ENCODE measurements at regions not wholly inside any gene's neighbourhood (a gene's known extent, or its start where the extent isn't known, plus 50 kb on each side); places are given as distances from the start of the nearest gene placed in this dataset.

DNA sequence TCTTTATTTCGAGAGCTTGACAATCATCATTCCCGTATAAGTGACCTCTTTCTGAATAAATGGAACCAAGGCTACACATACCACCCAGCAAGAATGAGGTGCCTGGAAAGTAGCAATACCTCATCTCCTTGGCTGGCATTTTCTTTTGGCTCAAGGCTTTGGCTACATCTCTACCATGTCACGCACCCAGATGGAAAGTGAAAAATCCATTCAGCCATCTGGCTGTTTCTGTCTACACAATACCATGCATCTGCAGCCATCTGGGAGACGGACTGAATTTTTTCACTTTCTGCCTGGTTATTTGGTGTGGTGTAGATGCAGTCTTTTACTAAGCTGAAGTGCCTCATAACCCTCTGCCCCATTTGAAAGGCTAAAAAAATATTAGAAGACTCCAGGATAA lies 566.9 kb downstream of the BCL11A start:
- Histone ChIP-seq H3K27me3 (ENCODE audit: insufficient read depth, low read depth, low read length) (no peaks in the 10 kb centered on the region), H3K36me3 (ENCODE audit: insufficient read depth, low read length) (no peaks in the 10 kb centered on the region), H4K20me1 (ENCODE audit: insufficient read depth) (no peaks in the 10 kb centered on the region), H3K79me2 (replicated peaks; ENCODE audit: insufficient read depth, low read length) (no peaks in the 10 kb centered on the region), H2AFZ (ENCODE audit: low read depth, low read length) (no peak overlapping the region), H3K4me3 (ENCODE audit: low read length) (no peak overlapping the region), H3K9ac (ENCODE audit: low read length) (no peak overlapping the region), H3K4me2 (ENCODE audit: low read length) (no peak overlapping the region), H3K9me3 (ENCODE audit: low read length) (no peaks in the 10 kb centered on the region), H3K27ac (ENCODE audit: low read length) (no peak overlapping the region), H3K9me2 (ENCODE audit: insufficient read depth, low read length) (no peaks in the 10 kb centered on the region), H3F3A (ENCODE audit: insufficient read depth, low read length, poor library complexity, severe bottlenecking) (no peaks in the 10 kb centered on the region)
- TF ChIP-seq MXI1 (conservative IDR thresholded peaks at IDR 0.05; ENCODE audit: poor library complexity, severe bottlenecking) (no peak), TAF1 (IDR thresholded peaks at IDR 0.05; ENCODE audit: low read depth) (no peak), EP300 (conservative IDR thresholded peaks at IDR 0.05; ENCODE audit: poor library complexity, severe bottlenecking) (no peak), POLR2AphosphoS5 (IDR thresholded peaks at IDR 0.05) (no peak), RAD21 (conservative IDR thresholded peaks at IDR 0.05) (no peak), EZH2 (IDR thresholded peaks at IDR 0.05; ENCODE audit: borderline replicate concordance, insufficient read depth, low read length, poor library complexity, severe bottlenecking) (no peak), SMC3 (conservative IDR thresholded peaks at IDR 0.05; ENCODE audit: poor library complexity) (no peak)
- TF ChIP-seq, protein P1, sequence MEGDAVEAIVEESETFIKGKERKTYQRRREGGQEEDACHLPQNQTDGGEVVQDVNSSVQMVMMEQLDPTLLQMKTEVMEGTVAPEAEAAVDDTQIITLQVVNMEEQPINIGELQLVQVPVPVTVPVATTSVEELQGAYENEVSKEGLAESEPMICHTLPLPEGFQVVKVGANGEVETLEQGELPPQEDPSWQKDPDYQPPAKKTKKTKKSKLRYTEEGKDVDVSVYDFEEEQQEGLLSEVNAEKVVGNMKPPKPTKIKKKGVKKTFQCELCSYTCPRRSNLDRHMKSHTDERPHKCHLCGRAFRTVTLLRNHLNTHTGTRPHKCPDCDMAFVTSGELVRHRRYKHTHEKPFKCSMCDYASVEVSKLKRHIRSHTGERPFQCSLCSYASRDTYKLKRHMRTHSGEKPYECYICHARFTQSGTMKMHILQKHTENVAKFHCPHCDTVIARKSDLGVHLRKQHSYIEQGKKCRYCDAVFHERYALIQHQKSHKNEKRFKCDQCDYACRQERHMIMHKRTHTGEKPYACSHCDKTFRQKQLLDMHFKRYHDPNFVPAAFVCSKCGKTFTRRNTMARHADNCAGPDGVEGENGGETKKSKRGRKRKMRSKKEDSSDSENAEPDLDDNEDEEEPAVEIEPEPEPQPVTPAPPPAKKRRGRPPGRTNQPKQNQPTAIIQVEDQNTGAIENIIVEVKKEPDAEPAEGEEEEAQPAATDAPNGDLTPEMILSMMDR (IDR thresholded peaks at IDR 0.05; ENCODE audit: poor library complexity, severe bottlenecking) = no peak
- TF ChIP-seq, protein P2, sequence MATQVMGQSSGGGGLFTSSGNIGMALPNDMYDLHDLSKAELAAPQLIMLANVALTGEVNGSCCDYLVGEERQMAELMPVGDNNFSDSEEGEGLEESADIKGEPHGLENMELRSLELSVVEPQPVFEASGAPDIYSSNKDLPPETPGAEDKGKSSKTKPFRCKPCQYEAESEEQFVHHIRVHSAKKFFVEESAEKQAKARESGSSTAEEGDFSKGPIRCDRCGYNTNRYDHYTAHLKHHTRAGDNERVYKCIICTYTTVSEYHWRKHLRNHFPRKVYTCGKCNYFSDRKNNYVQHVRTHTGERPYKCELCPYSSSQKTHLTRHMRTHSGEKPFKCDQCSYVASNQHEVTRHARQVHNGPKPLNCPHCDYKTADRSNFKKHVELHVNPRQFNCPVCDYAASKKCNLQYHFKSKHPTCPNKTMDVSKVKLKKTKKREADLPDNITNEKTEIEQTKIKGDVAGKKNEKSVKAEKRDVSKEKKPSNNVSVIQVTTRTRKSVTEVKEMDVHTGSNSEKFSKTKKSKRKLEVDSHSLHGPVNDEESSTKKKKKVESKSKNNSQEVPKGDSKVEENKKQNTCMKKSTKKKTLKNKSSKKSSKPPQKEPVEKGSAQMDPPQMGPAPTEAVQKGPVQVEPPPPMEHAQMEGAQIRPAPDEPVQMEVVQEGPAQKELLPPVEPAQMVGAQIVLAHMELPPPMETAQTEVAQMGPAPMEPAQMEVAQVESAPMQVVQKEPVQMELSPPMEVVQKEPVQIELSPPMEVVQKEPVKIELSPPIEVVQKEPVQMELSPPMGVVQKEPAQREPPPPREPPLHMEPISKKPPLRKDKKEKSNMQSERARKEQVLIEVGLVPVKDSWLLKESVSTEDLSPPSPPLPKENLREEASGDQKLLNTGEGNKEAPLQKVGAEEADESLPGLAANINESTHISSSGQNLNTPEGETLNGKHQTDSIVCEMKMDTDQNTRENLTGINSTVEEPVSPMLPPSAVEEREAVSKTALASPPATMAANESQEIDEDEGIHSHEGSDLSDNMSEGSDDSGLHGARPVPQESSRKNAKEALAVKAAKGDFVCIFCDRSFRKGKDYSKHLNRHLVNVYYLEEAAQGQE (IDR thresholded peaks at IDR 0.05; ENCODE audit: borderline replicate concordance) = no peak

DNA sequence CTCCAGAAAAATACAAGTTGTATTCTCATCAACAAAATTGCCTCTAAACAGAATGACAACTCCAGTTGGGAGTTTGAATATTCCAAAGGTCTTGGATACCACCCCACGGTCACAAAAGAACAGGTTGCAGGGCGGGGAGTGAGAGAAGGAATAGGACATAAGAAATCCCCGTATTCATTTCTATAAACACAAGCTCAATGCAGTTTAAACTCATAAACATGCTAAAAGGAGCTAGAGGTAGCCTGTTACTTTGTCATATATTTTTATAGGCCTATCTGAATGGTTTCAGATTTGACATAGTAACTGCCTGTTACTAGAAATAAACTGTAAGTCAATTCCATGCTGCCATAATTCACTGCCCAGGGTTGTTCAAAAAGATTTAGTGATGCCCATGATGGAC lies 567.5 kb downstream of the BCL11A start:
- peak overlapping the region; percentile 39 for H3K27ac ChIP-seq (ENCODE audit: low read length)
- no peak overlapping the region for H3K4me2 ChIP-seq (ENCODE audit: low read length)
- H3K79me2 ChIP-seq (replicated peaks; ENCODE audit: insufficient read depth, low read length) = no peaks in the 10 kb centered on the region
- H3F3A ChIP-seq (ENCODE audit: insufficient read depth, low read length, poor library complexity, severe bottlenecking) = no peaks in the 10 kb centered on the region
- no peaks in the 10 kb centered on the region for H3K27me3 ChIP-seq (ENCODE audit: insufficient read depth, low read depth, low read length)
- TF ChIP-seq RAD21 (conservative IDR thresholded peaks at IDR 0.05) = no peak
- peak; percentile 11 for TF ChIP-seq EP300 (conservative IDR thresholded peaks at IDR 0.05; ENCODE audit: poor library complexity, severe bottlenecking)
- no peak overlapping the region for H3K4me3 ChIP-seq (ENCODE audit: low read length)
- H2AFZ ChIP-seq (ENCODE audit: low read depth, low read length) = no peak overlapping the region
- H3K9me3 ChIP-seq (ENCODE audit: low read length) = no peaks in the 10 kb centered on the region
- H4K20me1 ChIP-seq (ENCODE audit: insufficient read depth) = no peaks in the 10 kb centered on the region
- H3K36me3 ChIP-seq (ENCODE audit: insufficient read depth, low read length) = no peaks in the 10 kb centered on the region
- no peak overlapping the region for H3K9ac ChIP-seq (ENCODE audit: low read length)
- H3K9me2 ChIP-seq (ENCODE audit: insufficient read depth, low read length) = no peaks in the 10 kb centered on the region
